ENCODE measurements at regions not wholly inside any gene's neighbourhood (a gene's known extent, or its start where the extent isn't known, plus 50 kb on each side); places are given as distances from the start of the nearest gene placed in this dataset.
"Not testable (repeated sequence)": the region's sequence is repeated elsewhere in the genome, so short reads cannot be mapped to it uniquely, and the experiment has no call there.

DNA sequence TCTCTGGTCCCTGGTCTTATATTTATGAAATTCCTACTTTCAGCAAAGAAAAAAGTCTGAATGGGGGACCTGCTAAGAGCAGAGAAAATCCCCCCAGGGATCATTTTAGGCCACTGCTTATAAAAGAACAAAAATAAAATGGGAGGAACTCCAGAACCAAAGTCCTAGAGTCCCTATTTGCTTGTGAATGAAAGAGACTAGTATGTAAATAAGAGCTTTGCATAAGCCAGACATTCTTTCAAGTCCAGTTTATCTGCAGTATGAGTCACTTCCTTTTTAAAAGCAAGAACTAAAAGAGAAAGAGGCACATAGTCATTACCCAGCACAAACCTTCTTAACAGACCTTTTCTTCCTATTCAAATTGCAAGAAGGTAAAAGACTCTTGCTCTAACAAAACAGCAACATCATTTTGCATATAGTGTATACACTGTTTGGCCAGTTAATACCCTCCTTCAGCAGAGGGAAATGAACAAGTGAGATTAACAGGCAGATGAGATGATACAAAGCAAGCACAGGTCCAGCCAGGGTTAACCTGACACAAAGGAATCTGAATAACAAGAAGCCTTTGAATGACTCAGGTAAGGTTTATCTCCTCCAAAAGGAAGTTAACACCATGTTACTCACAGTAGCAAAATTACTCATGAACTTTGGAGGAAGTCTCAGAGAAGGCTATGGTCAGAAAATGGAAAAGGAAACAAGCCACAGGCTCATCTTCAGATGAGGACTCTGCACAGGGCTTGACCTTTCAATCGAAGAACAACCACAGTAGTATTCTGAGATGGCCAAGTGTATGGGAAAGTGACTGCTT lies 87.3 kb downstream of the PHLDA1 start:
- DNase-seq (ENCODE audit: low read depth in 3 of 3) = peak in 1 of 3 donors; percentile 23

DNA sequence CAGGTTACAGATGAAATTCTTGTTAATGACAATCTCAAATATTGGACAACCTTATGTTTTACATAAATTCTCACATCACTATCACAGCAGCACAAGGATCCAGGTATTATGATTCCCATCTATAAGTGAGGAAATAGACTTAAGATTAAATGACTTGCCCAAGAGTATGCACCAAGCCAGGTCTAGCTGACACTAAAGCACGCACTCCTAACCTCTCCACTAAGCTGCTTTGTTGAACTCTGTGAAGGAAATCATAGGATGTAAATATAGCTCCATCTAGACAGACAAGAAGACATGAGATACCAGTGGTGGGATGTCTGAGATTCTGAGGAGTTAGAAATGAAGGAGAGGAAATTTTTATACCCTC lies 87.9 kb downstream of the PHLDA1 start:
- no peak for DNase-seq (ENCODE audit: low read depth in 3 of 3)

GRCh38 chr12:75941661-75942060 lies 89.9 kb downstream of the PHLDA1 start:
- DNase-seq (ENCODE audit: low read depth in 3 of 3) = not testable (repeated sequence)

DNA sequence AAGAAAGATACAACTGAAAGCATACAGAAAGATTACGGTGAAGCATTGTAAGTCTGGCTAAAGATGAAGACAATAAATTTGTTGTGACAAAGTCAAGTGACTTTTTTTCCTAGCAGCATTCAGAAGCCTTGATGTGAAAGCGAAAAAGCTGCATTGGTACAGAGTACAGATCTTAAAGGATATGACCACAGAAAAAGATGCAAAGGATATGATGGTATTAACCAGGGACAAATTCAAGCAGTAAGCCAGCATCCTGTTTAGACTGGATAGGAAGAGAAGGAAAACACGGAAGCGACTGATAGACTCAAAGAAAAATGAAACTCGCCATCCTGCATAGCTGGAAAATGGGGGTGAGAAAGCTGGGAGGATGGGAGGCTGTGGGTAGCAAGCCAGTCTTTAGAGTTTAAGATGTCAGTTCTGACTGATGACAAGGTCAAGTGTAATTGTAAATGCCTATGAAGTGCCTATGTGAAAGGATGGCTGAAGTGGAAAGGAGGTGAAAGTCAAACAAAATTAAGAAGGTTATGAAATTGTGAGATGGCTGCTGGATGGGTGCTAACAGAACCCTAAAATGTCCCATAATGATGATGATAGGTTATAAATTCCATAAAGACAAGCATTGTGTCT lies 92.4 kb downstream of the PHLDA1 start:
- DNase-seq (ENCODE audit: low read depth in 3 of 3) = no peak

GRCh38 chr12:75938189-75938588 lies 93.4 kb downstream of the PHLDA1 start:
- no peak for DNase-seq (ENCODE audit: low read depth in 3 of 3)

DNA sequence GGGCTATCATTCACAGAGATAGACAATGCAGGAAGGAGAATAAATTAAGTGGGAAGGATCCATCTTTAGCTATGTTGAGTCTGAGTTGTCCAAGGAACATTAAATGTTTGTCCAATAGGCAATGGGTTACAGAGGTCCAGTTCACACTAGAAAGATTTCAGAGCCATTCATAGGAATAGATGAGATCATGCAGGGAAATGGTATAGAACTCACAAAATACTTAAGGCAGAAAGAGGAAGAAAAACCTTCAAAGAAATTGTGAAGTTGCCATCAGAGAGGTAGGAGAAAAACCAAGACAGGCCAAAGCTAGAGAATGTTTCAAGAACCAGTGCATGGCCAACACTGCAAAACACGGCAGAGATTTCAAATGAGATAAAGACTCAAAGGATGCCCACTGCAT lies 94.1 kb downstream of the PHLDA1 start:
- DNase-seq (ENCODE audit: low read depth in 3 of 3) = no peak

DNA sequence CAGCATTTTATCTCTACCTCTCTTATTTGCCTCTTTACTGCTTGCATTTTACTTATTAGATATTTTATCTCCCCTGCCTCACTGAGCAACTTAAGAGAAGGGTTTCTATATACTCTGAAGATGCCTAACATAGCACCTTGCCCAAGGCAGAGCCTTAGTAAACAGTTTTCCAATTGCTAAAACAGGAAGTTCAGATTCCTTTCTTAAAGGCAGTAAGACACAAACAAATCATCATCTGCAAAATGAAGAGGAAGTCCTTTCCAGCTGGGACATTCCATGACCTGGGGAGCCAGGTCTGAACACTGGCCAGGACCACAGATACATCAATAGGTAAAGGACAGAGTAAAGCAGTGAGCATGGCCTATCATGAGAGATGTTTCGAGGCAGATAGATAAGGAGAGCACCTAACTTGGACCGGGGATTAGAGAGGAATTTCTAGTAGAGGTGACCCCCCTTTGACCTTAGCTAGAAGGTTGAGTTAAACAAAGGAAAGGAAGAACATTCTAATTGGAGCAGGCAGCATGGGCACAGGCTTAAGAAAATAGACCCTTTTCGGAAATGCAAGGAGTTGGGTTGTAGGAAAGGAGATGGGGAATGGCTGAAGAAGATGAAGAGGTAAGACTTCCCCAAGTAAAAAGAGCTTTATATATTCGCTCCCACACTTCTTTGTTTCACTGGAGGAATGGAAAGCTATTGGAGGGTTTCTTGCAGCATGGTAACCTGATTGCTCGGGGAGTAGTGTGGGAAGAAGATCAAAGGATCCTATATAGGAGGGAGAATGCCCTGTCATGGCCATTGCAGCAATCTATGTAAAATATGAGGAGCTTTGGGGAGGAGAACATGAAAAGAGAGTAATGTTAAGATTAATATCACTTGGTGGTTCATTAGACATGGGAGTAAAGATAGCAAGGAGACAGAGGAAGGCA lies 94.8 kb downstream of the PHLDA1 start:
- no peak for DNase-seq (ENCODE audit: low read depth in 3 of 3)

- DNase-seq (ENCODE audit: low read depth in 3 of 3) = no peak
Measured at GRCh38 chr12:75935539-75936242, 95.9 kb downstream of the PHLDA1 start.

GRCh38 chr12:75933101-75933500 lies 98.5 kb downstream of the PHLDA1 start:
- DNase-seq (ENCODE audit: low read depth in 3 of 3) = no peak

GRCh38 chr12:75932241-75932640 lies 99.3 kb downstream of the PHLDA1 start:
- DNase-seq (ENCODE audit: low read depth in 3 of 3) = no peak

- no peak for DNase-seq (ENCODE audit: low read depth in 3 of 3)
Measured at GRCh38 chr12:75923964-75924666, 107.5 kb downstream of the PHLDA1 start.

GRCh38 chr12:75922944-75923642 lies 108.5 kb downstream of the PHLDA1 start:
- no peak for DNase-seq (ENCODE audit: low read depth in 3 of 3)

- DNase-seq (ENCODE audit: low read depth in 3 of 3) = no peak
Measured at GRCh38 chr12:75921622-75922289, 109.8 kb downstream of the PHLDA1 start.

DNA sequence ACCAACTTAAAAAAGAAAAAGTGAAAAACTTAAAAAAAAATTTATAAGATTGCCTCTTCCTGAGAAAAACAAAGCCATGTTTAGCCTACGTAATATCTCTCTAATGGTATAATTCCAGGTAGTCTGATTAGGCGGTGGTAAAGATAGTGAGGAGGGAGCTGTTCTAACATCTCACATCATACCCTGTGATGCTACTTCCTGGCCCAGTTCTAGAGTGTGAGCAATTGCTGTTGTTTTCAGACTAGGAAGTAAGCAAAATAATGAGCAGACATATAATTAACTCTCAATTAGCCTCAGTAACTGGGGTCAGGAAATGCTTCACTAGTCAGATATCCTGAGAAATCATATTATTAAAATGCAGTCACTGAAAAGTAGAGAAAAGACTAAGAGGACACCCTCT lies 113.9 kb downstream of the PHLDA1 start:
- no peak for DNase-seq (ENCODE audit: low read depth in 3 of 3)

DNA sequence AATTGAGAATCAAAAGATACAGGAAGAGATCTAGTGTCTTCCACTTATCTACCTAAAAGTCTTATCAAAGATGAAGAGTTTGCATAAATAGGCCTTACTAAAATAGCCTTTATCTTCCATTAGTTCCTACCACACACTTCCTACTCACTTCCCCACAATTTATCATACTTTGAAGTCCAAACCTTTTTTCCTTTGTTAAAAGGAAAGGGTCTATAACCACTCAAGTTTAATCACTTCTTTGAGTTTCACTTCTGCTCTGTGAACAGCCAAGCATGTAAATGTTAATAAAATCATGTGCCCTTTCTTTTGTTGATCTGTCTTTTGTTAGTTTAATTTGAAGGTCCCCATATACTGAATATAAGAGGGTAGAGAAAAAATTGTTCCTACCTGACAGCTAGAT lies 114.5 kb downstream of the PHLDA1 start:
- DNase-seq (ENCODE audit: low read depth in 3 of 3) = no peak

- peak in 2 of 3 donors; percentile 37 to 40 for DNase-seq (ENCODE audit: low read depth in 3 of 3)
Measured at GRCh38 chr12:75913502-75914351, 117.8 kb downstream of the PHLDA1 start.

GRCh38 chr12:75909714-75910656 lies 121.6 kb downstream of the PHLDA1 start:
- DNase-seq (ENCODE audit: low read depth in 3 of 3) = no peak

Data from stimulated activated CD4-positive, alpha-beta T cell treated with anti-CD3 and anti-CD28 coated beads, TNF-alpha, amount 100 ng/mL, for 48 hours (primary cell).